ENCODE measurements at regions not wholly inside any gene's neighbourhood (a gene's known extent, or its start where the extent isn't known, plus 50 kb on each side); places are given as distances from the start of the nearest gene placed in this dataset.

DNA sequence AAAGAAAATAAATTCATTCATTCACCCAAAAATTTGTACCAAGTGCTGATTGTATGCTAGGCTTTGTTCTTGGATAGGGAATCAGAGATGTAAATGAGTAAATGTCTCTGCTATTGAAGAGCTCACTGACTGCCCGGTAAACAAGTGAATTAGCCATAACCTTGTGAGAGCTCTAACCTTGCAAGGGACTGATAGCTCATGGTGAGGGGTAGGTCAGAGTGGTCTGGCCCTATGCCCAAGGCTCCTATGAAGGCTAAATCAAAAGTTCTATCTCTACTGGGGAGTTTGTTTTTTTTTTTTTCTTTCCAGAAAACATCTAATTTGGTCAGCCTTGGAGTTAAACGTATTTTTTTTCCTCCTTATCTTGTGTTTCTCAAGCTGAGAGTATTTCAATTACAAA is 172.8 kb upstream of the CDH11 start:
- Mint-ChIP-seq H3K36me3 (ENCODE audit: low read depth) (peaks cover 2% of the 10 kb centered on the region), H3K27me3 (ENCODE audit: low read depth) (no peaks in the 10 kb centered on the region), H3K4me3 (no peak overlapping the region), H3K27ac (ENCODE audit: unreplicated experiment) (no peak overlapping the region), H3K9me3 (peaks cover 5% of the 10 kb centered on the region), H3K4me1 (no peaks in the 10 kb centered on the region)
- TF ChIP-seq, protein P1, sequence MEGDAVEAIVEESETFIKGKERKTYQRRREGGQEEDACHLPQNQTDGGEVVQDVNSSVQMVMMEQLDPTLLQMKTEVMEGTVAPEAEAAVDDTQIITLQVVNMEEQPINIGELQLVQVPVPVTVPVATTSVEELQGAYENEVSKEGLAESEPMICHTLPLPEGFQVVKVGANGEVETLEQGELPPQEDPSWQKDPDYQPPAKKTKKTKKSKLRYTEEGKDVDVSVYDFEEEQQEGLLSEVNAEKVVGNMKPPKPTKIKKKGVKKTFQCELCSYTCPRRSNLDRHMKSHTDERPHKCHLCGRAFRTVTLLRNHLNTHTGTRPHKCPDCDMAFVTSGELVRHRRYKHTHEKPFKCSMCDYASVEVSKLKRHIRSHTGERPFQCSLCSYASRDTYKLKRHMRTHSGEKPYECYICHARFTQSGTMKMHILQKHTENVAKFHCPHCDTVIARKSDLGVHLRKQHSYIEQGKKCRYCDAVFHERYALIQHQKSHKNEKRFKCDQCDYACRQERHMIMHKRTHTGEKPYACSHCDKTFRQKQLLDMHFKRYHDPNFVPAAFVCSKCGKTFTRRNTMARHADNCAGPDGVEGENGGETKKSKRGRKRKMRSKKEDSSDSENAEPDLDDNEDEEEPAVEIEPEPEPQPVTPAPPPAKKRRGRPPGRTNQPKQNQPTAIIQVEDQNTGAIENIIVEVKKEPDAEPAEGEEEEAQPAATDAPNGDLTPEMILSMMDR (conservative IDR thresholded peaks at IDR 0.05): no peak
- DNase-seq (ENCODE audit: low read depth, low spot score): no peak

DNA sequence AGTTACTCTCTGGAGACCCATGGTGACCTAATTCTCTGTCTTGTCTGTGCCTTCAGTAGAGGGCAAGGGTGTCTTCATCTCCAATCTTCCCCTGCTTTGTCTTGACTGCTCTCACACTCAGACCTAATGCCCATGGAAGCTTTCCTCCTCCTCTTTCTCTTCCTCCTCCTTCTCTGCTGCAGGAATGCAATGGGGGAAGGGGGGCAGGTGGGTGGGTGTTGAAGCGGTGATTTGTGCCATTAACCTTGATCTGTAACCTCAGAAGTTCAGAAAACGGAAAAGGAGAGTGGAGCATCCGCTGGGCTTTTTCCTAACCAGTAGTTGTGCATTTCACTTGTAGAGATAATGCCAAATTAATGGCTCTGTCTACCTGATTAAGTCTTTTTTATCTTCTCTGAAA is 172.3 kb upstream of the CDH11 start:
- Mint-ChIP-seq H3K27me3 (ENCODE audit: low read depth) (no peaks in the 10 kb centered on the region), H3K36me3 (ENCODE audit: low read depth) (peaks cover 2% of the 10 kb centered on the region), H3K4me3 (no peak overlapping the region), H3K4me1 (no peaks in the 10 kb centered on the region), H3K9me3 (peaks cover 3% of the 10 kb centered on the region), H3K27ac (ENCODE audit: unreplicated experiment) (no peak overlapping the region)
- TF ChIP-seq, protein P1 (conservative IDR thresholded peaks at IDR 0.05): no peak
- no peak for DNase-seq (ENCODE audit: low read depth, low spot score)

- Mint-ChIP-seq H3K9me3 (no peaks in the 10 kb centered on the region), H3K27me3 (ENCODE audit: low read depth) (no peaks in the 10 kb centered on the region), H3K27ac (ENCODE audit: unreplicated experiment) (no peak overlapping the region), H3K4me3 (no peak overlapping the region), H3K36me3 (ENCODE audit: low read depth) (no peaks in the 10 kb centered on the region), H3K4me1 (peaks cover 4% of the 10 kb centered on the region)
- TF ChIP-seq, protein P1 (conservative IDR thresholded peaks at IDR 0.05): no peak
- no peak for DNase-seq (ENCODE audit: low read depth, low spot score)
These were observed 167.2 kb upstream of the CDH11 start for GRCh38 chr16:65289022-65289421.

GRCh38 chr16:65287307-65287706 is 165.4 kb upstream of the CDH11 start:
- no peaks in the 10 kb centered on the region for H3K27me3 Mint-ChIP-seq (ENCODE audit: low read depth)
- TF ChIP-seq, protein P1 (conservative IDR thresholded peaks at IDR 0.05): no peak
- H3K4me3 Mint-ChIP-seq: no peak overlapping the region
- no peak for DNase-seq (ENCODE audit: low read depth, low spot score)
- H3K36me3 Mint-ChIP-seq (ENCODE audit: low read depth): no peaks in the 10 kb centered on the region
- no peak overlapping the region for H3K27ac Mint-ChIP-seq (ENCODE audit: unreplicated experiment)
- H3K9me3 Mint-ChIP-seq: no peaks in the 10 kb centered on the region
- peaks cover 18% of the 10 kb centered on the region for H3K4me1 Mint-ChIP-seq

GRCh38 chr16:65285128-65286048 is 163.5 kb upstream of the CDH11 start:
- H3K36me3 Mint-ChIP-seq (ENCODE audit: low read depth): no peaks in the 10 kb centered on the region
- H3K4me3 Mint-ChIP-seq: no peak overlapping the region
- no peaks in the 10 kb centered on the region for H3K27me3 Mint-ChIP-seq (ENCODE audit: low read depth)
- peaks cover 37% of the 10 kb centered on the region for H3K4me1 Mint-ChIP-seq
- H3K27ac Mint-ChIP-seq (ENCODE audit: unreplicated experiment): no peak overlapping the region
- no peak for DNase-seq (ENCODE audit: low read depth, low spot score)
- TF ChIP-seq, protein P1 (conservative IDR thresholded peaks at IDR 0.05): no peak
- H3K9me3 Mint-ChIP-seq: no peaks in the 10 kb centered on the region
